Activated B cell treated with CpG ODN at 0.5 μM for 24 hours (primary cell): ENCODE measurements at regions not wholly inside any gene's neighbourhood (a gene's known extent, or its start where the extent isn't known, plus 50 kb on each side); places are given as distances from the start of the nearest gene placed in this dataset.
A peak's percentile ranks its signal among the peaks of the same experiment; 100 is the strongest.

Experiments
- ATAC-seq: fragments of 200-7000 bp; cut with Tn5 transposase; one replicate; pipeline ENCODE4 v1.10.0; 2021; ENCODE audit warnings: low read depth, mild to moderate bottlenecking, moderate library complexity
- CTCF ChIA-PET: fragments of 350-600 bp; sonication (Branson Sonifier 250); formaldehyde crosslinking; loops from one replicate; lab custom pipeline; 2021; ENCODE audit warnings: antibody characterized with exemption; lab: Charles Lee
- POLR2A ChIA-PET: fragments of 350-600 bp; sonication (Branson Sonifier 250); formaldehyde crosslinking; loops from one replicate; lab custom pipeline; 2021; ENCODE audit warnings: antibody characterized with exemption; lab: Charles Lee
- DNase-seq: peaks from one replicate; pipeline ENCODE4 v3.0.0; 2022
- H3K27ac Mint-ChIP-seq: one replicate; pipeline ENCODE4 v1.8.0; 2020; ENCODE audit warnings: mixed read lengths
- H3K27me3 Mint-ChIP-seq: one replicate; pipeline ENCODE4 v1.8.0; 2021; ENCODE audit warnings: mixed read lengths
- H3K36me3 Mint-ChIP-seq: one replicate; pipeline ENCODE4 v1.8.0; 2021; ENCODE audit warnings: low read depth, mixed read lengths
- H3K4me1 Mint-ChIP-seq: one replicate; pipeline ENCODE4 v1.8.0; 2021; ENCODE audit warnings: mixed read lengths
- H3K4me3 Mint-ChIP-seq: one replicate; pipeline ENCODE4 v1.8.0; 2020; ENCODE audit warnings: mild to moderate bottlenecking, mixed read lengths
- H3K9me3 Mint-ChIP-seq: one replicate; pipeline ENCODE4 v1.8.0; 2020; ENCODE audit warnings: mixed read lengths
- CTCF ChIP-seq: fragments of 200-600 bp; IDR thresholded peaks from one replicate; pipeline ENCODE4 v1.8.0; 2022; ENCODE audit warnings: antibody characterized with exemption, mild to moderate bottlenecking
- intact Hi-C: fragments of 100-400 bp; cut with micrococcal nuclease; formaldehyde crosslinking; loops from one replicate; pipeline ENCODE4 v1.15.1; 2024

- H3K4me3 Mint-ChIP-seq = peak overlapping the region; percentile 26
- ATAC-seq = no peak
- no peak for DNase-seq
- peak overlapping the region; percentile 41 for H3K27ac Mint-ChIP-seq
- TF ChIP-seq CTCF = no peak
- CTCF ChIA-PET = interaction anchor here (1.1 to 3.3 kb wide), 3 partner anchors 30 to 144 kb away, joined by 3 to 16 read pairs (median 3); no protein-coding TSS in a partner anchor
- intact Hi-C loops = loop anchor here (2.0 kb wide), 2 partner anchors 125 to 261 kb away; no protein-coding TSS in a partner anchor
- H3K27me3 Mint-ChIP-seq = peaks cover 3% of the 10 kb centered on the region
- no peaks in the 10 kb centered on the region for H3K9me3 Mint-ChIP-seq
- H3K36me3 Mint-ChIP-seq = no peaks in the 10 kb centered on the region
- peaks cover 54% of the 10 kb centered on the region for H3K4me1 Mint-ChIP-seq
- POLR2A ChIA-PET = interaction anchor here (1.1 to 2.9 kb wide), 7 partner anchors 63 to 331 kb away, joined by 4 to 24 read pairs (median 6); partner anchors contain the start of gene ARL4C
Measured at GRCh38 chr2:234165421-234165820, 114.9 kb downstream of the SPP2 start.

- Mint-ChIP-seq H3K36me3 (no peaks in the 10 kb centered on the region), H3K9me3 (no peaks in the 10 kb centered on the region), H3K4me1 (peaks cover 54% of the 10 kb centered on the region), H3K27me3 (peaks cover 3% of the 10 kb centered on the region), H3K27ac (peak overlapping the region; percentile 74), H3K4me3 (peak overlapping the region; percentile 48)
- no peak for TF ChIP-seq CTCF
- CTCF ChIA-PET = interaction anchor here (0.9 to 3.3 kb wide), 6 partner anchors 29 to 333 kb away, joined by 3 to 16 read pairs (median 4); partner anchors contain the start of gene ARL4C
- intact Hi-C loops = loop anchor here (1.0 to 5.0 kb wide), 6 partner anchors 29 to 336 kb away; no protein-coding TSS in a partner anchor
- DNase-seq = peak; percentile 62
- POLR2A ChIA-PET = interaction anchor here (0.6 to 2.9 kb wide), 11 partner anchors 16 to 332 kb away, joined by 3 to 24 read pairs (median 4); partner anchors contain the start of gene ARL4C
- ATAC-seq = peak; percentile 97
Measured at GRCh38 chr2:234164493-234165413, 114.3 kb downstream of the SPP2 start.

- Mint-ChIP-seq H3K27me3 (peaks cover 9% of the 10 kb centered on the region), H3K4me1 (peaks cover 54% of the 10 kb centered on the region), H3K4me3 (peak overlapping the region; percentile 2), H3K9me3 (no peaks in the 10 kb centered on the region), H3K27ac (peak overlapping the region; percentile 74), H3K36me3 (no peaks in the 10 kb centered on the region)
- DNase-seq (no peak), ATAC-seq (no peak)
- CTCF ChIA-PET = interaction anchor here (1.0 to 3.3 kb wide), 3 partner anchors 28 to 334 kb away, joined by 3 to 16 read pairs (median 4); partner anchors contain the start of gene ARL4C
- POLR2A ChIA-PET = interaction anchor here (1.6 to 2.9 kb wide), 3 partner anchors 15 to 333 kb away, joined by 3 to 24 read pairs (median 11); partner anchors contain the start of gene ARL4C
- TF ChIP-seq CTCF = no peak
- intact Hi-C loops = loop anchor here (1.0 to 5.0 kb wide), 6 partner anchors 28 to 337 kb away; no protein-coding TSS in a partner anchor
Measured at GRCh38 chr2:234163510-234164045, 113.1 kb downstream of the SPP2 start.

- Mint-ChIP-seq H3K27me3 (peaks cover 13% of the 10 kb centered on the region), H3K27ac (no peak overlapping the region), H3K4me1 (peaks cover 54% of the 10 kb centered on the region), H3K9me3 (no peaks in the 10 kb centered on the region), H3K36me3 (no peaks in the 10 kb centered on the region), H3K4me3 (no peak overlapping the region)
- DNase-seq = no peak
- ChIA-PET CTCF (no interaction called here), POLR2A (no interaction called here)
- intact Hi-C loops = loop anchor here (5.0 kb wide), 1 partner anchor 319 kb away; no protein-coding TSS in a partner anchor
- TF ChIP-seq CTCF = no peak
- ATAC-seq = no peak
Measured at GRCh38 chr2:234162861-234163260, 112.4 kb downstream of the SPP2 start.
